ENCODE measurements at regions not wholly inside any gene's neighbourhood (a gene's known extent, or its start where the extent isn't known, plus 50 kb on each side); places are given as distances from the start of the nearest gene placed in this dataset.

DNA sequence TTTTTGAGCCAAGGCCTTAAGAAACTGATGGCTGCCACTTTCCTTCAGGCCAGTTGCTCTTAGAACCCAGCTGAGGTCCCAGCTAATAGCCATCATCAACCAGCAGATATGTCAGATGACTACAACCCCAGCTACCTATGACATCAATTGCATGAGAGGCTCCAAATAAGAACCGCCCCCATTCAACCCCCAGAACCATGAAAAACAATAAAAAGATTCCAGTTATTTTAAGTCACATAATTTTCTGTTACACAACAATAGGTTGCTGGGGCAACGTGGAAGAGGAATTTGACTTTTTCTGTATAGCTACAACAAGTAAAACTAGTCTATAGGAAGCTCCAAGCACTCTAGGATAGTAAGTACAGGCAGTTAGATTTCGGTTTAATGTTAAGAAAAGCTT lies 216.3 kb upstream of the MTNR1B start:
- POLR2A ChIA-PET = no interaction called here
- H3K27me3 Mint-ChIP-seq (ENCODE audit: insufficient read depth, unreplicated experiment) = peaks cover 5% of the 10 kb centered on the region
- no peak overlapping the region for H3K27ac Mint-ChIP-seq (ENCODE audit: low read depth, unreplicated experiment)
- H3K9me3 Mint-ChIP-seq (ENCODE audit: unreplicated experiment) = no peaks in the 10 kb centered on the region
- no peaks in the 10 kb centered on the region for H3K4me1 Mint-ChIP-seq (ENCODE audit: insufficient read depth, unreplicated experiment)
- DNase-seq (ENCODE audit: unreplicated experiment) = no peak
- BruUV-seq (replicated peaks) = no TSS peak
- H3K36me3 Mint-ChIP-seq (ENCODE audit: insufficient read depth, unreplicated experiment) = no peaks in the 10 kb centered on the region
- CTCF ChIA-PET = no interaction called here
- no peak overlapping the region for H3K4me3 Mint-ChIP-seq (ENCODE audit: unreplicated experiment)
- intact Hi-C loops (cut with micrococcal nuclease) = no loop called here
- TF ChIP-seq, protein P1, sequence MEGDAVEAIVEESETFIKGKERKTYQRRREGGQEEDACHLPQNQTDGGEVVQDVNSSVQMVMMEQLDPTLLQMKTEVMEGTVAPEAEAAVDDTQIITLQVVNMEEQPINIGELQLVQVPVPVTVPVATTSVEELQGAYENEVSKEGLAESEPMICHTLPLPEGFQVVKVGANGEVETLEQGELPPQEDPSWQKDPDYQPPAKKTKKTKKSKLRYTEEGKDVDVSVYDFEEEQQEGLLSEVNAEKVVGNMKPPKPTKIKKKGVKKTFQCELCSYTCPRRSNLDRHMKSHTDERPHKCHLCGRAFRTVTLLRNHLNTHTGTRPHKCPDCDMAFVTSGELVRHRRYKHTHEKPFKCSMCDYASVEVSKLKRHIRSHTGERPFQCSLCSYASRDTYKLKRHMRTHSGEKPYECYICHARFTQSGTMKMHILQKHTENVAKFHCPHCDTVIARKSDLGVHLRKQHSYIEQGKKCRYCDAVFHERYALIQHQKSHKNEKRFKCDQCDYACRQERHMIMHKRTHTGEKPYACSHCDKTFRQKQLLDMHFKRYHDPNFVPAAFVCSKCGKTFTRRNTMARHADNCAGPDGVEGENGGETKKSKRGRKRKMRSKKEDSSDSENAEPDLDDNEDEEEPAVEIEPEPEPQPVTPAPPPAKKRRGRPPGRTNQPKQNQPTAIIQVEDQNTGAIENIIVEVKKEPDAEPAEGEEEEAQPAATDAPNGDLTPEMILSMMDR (IDR thresholded peaks at IDR 0.05; ENCODE audit: unreplicated experiment) = no peak

DNA sequence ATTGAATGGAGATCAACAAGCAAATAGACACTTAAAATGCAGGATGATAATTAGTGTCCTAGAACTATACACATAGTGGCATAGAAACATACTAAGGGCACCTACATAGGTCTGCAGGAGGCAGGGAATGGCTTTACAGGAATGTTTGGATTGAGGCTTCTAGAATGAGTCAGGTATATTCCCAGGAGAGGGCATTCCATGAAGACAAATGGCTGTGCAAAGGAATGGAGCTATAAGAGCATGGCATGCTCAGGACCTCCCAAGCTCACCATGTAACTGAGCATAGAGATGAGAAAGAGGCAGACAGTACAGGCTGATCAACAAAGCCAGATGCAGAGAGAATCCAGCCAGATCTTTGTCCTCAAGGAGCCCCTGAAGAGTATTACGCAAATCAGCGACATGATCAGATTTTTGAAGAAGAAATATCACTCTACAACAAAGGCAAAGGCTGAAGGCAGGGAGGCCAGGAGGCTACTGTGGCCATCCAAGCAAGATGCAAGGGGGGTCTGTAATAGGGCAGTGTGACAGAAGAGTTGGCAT lies 211.1 kb upstream of the MTNR1B start:
- no peaks in the 10 kb centered on the region for H3K36me3 Mint-ChIP-seq (ENCODE audit: insufficient read depth, unreplicated experiment)
- no peak for DNase-seq (ENCODE audit: unreplicated experiment)

DNA sequence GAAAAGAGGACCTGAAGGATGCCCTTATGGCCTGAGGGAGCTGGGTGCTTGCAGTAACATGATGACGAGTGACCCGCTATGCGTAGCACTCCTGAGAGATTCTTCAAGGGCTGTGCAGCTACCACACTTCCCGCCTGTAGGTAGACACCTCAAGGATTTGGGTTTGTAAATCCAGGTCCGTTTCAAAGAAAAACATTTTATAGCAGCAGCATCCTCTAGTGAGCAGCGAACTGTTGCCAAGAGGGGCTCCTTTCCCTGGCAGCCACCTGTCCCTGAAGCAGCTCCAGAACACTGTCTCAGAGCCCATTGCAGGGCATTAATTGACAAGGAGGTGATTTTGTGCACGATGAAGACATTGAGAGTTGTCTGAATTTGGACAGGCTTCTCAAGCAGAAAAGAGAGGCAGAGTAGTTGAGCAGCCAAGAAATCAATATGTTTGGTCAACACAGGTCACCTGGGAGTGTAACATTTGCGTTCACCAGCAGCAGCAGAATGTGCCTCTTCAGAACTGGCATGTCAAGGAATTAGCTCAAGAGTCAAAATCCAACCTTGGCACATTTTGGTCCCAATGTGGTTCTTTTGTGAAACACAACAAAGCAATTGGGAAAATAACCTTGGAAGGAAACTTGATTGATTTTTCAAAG lies 209.8 kb upstream of the MTNR1B start:
- H3K9me3 Mint-ChIP-seq (ENCODE audit: unreplicated experiment) = no peaks in the 10 kb centered on the region
- intact Hi-C loops (cut with micrococcal nuclease) = no loop called here
- H3K4me1 Mint-ChIP-seq (ENCODE audit: insufficient read depth, unreplicated experiment) = no peaks in the 10 kb centered on the region
- no peak overlapping the region for H3K4me3 Mint-ChIP-seq (ENCODE audit: unreplicated experiment)
- ChIA-PET CTCF (interaction anchor here (1.0 kb wide), 1 partner anchor 126 kb away, joined by 3 read pairs; no protein-coding TSS in a partner anchor), POLR2A (no interaction called here)
- no peaks in the 10 kb centered on the region for H3K36me3 Mint-ChIP-seq (ENCODE audit: insufficient read depth, unreplicated experiment)
- peaks cover 17% of the 10 kb centered on the region for H3K27me3 Mint-ChIP-seq (ENCODE audit: insufficient read depth, unreplicated experiment)
- no peak for DNase-seq (ENCODE audit: unreplicated experiment)
- H3K27ac Mint-ChIP-seq (ENCODE audit: low read depth, unreplicated experiment) = no peak overlapping the region
- BruUV-seq (replicated peaks) = no TSS peak
- TF ChIP-seq, protein P1 (IDR thresholded peaks at IDR 0.05; ENCODE audit: unreplicated experiment) = no peak

More for the DNA sequence above, 211.1 kb upstream of the MTNR1B start:
- intact Hi-C loops (cut with micrococcal nuclease) = no loop called here
- Mint-ChIP-seq H3K4me3 (ENCODE audit: unreplicated experiment) (no peak overlapping the region), H3K4me1 (ENCODE audit: insufficient read depth, unreplicated experiment) (no peaks in the 10 kb centered on the region), H3K9me3 (ENCODE audit: unreplicated experiment) (no peaks in the 10 kb centered on the region), H3K27ac (ENCODE audit: low read depth, unreplicated experiment) (no peak overlapping the region), H3K27me3 (ENCODE audit: insufficient read depth, unreplicated experiment) (peaks cover 17% of the 10 kb centered on the region)
- CTCF ChIA-PET = no interaction called here
- no TSS peak for BruUV-seq (replicated peaks)
- POLR2A ChIA-PET = no interaction called here
- TF ChIP-seq, protein P1 (IDR thresholded peaks at IDR 0.05; ENCODE audit: unreplicated experiment) = no peak

DNA sequence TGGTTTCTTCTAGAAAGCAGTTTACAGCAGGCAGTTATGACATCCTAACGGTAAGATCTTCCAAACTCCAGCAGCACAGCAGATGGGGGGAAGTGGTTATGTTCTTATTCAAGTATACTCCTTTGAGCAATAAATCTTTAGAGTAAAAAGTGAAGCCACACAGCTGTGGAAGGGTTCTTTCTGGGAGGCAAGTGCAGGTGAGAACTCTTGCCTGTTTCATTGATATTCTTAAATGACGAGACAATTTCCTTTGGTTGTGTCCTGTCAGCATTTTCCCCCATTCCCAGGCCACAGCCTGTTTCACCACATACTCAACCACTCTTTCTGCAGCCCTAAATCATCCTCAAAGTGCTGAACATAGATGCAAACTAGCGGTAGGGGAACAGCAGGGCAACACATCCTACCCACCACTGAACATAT lies 207.3 kb upstream of the MTNR1B start:
- ChIA-PET CTCF (interaction anchor here (0.6 kb wide), 1 partner anchor 64 kb away, joined by 4 read pairs; no protein-coding TSS in a partner anchor), POLR2A (interaction anchor here (0.6 kb wide), 1 partner anchor 65 kb away, joined by 3 read pairs; no protein-coding TSS in a partner anchor)
- Mint-ChIP-seq H3K36me3 (ENCODE audit: insufficient read depth, unreplicated experiment) (no peaks in the 10 kb centered on the region), H3K4me1 (ENCODE audit: insufficient read depth, unreplicated experiment) (no peaks in the 10 kb centered on the region), H3K4me3 (ENCODE audit: unreplicated experiment) (no peak overlapping the region), H3K27ac (ENCODE audit: low read depth, unreplicated experiment) (no peak overlapping the region), H3K9me3 (ENCODE audit: unreplicated experiment) (no peaks in the 10 kb centered on the region), H3K27me3 (ENCODE audit: insufficient read depth, unreplicated experiment) (peaks cover 17% of the 10 kb centered on the region)
- BruUV-seq (replicated peaks) = no TSS peak
- intact Hi-C loops (cut with micrococcal nuclease) = no loop called here
- TF ChIP-seq, protein P1 (IDR thresholded peaks at IDR 0.05; ENCODE audit: unreplicated experiment) = no peak
- DNase-seq (ENCODE audit: unreplicated experiment) = no peak
